ENCODE measurements at regions not wholly inside any gene's neighbourhood (a gene's known extent, or its start where the extent isn't known, plus 50 kb on each side); places are given as distances from the start of the nearest gene placed in this dataset.

DNA sequence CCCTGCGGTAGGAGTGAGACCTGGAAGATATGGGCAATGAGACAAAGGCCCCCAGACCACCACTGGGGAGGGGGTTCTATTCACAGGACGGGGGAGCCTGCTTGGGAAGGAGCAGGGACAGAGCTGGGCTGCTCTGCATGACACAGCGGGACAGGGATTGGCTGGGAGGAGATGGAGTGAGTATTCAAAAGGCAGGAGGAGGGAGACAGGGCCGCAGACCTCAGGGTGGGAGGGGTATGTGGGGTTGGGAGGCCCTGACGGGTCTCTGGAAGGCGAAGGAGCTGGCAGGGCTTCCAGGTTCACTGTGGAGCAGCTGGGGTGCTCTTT is 60.8 kb upstream of the RPS6KA2 start:
- no peak for DNase-seq

DNA sequence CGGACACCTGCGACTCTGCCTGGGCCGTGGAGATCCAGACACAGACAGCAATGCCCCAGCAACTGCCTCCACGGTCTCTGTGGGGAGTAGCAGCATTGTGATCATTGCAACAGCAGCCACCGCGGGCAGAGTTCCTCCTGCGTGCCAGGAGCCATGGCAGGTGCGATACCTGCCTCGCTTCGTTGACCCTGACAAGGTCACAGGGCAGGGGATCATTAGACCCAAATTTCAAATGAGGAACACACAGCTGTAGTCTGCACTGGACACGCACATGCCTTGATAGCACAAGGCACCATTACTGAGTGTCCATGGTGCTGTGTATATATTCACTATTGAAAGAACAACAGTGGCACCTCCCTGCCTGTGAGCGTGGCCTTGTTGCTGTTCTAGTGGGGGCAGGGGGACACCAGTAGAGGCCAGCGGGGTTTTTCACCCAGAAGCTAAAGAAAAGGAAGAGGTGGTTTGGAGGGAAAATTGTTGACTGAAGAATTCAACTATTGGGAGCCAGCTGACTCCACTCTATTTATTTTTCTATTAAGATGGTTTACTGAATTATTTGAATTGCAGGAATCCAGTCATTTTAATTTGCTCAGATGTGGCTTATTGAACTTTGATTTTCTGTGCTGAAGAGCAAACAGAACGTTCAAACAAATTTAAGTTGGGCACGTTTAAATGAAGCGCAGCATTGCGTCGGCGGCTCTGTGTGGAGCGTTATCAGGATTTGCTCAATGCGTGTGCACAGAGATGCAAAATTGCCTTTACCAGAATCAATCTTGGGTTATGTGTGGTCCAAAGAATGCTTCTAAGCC is 60.2 kb upstream of the RPS6KA2 start:
- DNase-seq = no peak

DNA sequence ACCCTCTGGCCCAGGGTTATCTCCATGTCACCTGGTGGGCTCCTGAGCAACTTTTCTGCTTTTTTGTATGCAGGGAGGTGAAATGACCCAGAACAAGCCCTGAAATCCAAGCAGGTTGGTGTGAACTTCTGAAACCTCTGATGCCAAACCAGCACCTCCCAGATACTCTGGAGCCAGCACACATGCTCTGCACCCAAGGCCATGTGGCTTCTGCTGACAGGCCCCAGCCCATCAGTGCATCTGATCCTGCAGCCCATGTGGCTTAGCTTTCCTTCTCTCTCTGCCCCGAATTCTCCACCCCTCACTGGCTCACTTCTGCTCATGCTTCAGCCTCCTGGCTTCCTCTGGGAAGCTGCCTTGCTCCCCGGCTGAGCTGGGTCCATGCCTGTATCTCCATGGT is 59.3 kb upstream of the RPS6KA2 start:
- DNase-seq = no peak

DNA sequence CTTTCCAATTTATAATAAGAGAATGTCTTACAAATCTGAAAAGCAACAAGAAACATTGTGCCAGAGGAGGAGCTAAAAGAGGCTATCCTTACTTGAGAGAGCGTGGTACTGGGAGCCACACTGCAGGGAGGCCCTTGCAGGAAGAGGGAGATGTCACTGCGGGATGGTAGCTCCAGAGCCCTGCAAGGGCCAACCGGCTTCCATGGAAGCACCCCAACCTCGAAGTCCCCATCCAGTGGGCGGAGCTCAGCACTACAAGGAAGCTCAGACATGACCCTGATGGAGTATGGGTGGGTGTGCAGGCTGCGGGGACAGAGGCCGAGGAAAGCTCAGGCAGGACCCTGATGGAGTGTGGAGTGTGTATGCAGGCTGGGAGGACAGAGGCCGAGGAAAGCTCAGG is 57.8 kb upstream of the RPS6KA2 start:
- no peak for DNase-seq

DNA sequence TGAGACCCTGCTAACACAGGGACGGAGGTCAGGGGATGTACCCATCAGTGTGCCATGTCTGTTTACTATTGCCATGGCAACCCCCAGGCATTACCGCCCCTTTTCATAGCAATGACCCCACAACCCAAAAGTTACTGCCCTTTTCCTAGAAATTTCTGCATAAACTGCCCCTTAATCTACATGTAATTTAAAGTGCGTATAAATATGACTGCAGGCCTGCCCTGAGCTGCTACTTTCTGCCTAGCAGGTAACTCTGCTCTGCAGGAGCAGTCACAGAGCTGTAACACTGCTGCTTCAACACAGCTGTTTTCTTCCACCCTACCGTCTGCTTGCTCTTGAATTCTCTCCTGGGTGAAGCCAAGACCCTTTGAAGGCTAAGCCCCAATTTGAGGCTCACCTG is 57.1 kb upstream of the RPS6KA2 start:
- DNase-seq = no peak

DNA sequence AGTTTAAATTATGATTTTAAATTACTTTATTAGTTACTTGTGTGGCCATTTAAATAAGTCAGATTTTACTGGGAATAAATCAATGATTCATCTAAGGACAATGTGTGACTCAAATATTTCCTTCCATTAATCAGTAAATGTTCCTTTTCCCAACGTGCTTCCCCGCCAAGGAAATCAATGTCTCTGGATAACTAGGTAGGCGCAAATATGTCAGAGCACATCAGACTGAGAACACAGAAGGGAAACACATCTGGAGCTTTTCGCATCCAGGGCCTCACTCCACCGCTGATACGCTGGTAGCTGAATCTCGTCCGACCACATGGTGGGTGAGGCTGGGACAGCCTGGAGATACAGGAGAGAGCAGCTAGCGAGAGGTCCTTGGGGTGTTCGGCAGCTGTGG is 56.4 kb upstream of the RPS6KA2 start:
- no peak for DNase-seq

DNA sequence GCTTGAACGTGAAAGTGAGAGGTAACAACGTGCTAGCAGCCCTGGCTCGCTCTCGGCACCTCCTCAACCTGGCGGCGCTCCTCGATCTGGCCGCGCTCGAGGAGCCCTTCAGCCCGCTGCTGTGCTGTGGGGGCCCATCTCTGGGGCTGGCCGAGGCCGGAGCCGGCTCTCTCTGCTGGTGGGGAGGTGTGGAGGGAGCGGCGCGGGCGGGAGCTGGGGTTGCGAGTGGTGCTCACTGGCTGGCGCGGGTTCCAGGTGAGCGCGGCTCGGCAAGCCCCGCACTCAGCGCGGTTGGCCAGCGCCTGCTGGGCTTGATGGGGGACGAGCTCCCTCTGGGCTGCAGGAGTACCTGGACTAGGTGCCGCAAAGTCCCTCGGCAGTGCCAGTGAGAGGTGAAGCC is 52.5 kb upstream of the RPS6KA2 start:
- DNase-seq = no peak

DNA sequence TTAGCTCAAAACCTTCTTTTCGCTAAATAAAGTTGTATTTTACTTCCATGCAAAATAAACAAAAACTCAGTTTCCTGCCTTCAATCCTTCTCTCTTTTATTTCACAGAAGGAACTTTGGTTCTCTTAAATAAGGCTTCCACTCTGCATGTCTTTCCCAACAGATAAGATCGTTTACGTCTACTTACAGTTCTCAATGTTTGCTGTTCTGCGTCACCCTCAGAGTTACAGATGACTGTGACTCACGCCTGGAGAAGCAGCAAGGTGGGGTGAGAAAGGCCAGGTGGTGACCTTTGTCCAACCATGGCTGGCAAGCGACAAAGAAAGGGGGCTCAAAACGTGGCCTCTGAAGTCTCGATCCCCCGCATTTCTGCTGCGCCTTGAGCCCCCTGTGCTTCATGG is 51.4 kb upstream of the RPS6KA2 start:
- DNase-seq = no peak

DNA sequence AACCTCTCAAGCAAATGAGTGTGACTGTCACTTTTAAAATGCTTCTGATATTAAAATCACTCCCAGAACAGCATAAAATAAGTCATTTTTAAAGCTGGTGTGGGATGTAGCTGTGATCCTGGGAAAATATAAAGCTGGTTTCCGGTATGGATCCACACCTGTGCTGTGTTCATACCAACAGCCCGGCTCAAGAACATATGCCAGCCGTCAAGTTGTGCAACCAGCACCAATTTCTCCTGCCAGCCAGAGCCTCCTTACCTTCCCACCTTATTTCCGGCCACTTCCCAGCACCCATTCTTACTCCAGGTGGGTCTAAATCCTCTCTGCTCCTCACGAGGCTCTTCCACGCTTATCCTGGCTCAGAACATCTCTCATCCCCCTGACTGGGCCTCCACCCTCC is 50.9 kb upstream of the RPS6KA2 start:
- DNase-seq = no peak

Measured in CD4-positive, alpha-beta T cell treated with Interleukin-4 for 4 hours (primary cell).